GM23338 (cell line): ENCODE measurements at regions not wholly inside any gene's neighbourhood (a gene's known extent, or its start where the extent isn't known, plus 50 kb on each side); places are given as distances from the start of the nearest gene placed in this dataset.
A peak's percentile ranks its signal among the peaks of the same experiment; 100 is the strongest.

Experiments used
- ATAC-seq: fragments of 200-7000 bp; cut with Tn5 transposase; 3 replicates; pipeline ENCODE4 v1.9.1; 2020
- DNase-seq: peaks from one replicate; pipeline ENCODE4 v3.0.0-alpha.2; 2015; ENCODE audit warnings: low spot score
- H2AFZ ChIP-seq: fragments of 200-600 bp; sonication (generic); 2 replicates; pipeline ENCODE4 v1.8.0; 2016; ENCODE audit warnings: antibody characterized with exemption, mild to moderate bottlenecking, moderate library complexity
- H3F3A ChIP-seq: fragments of 200-600 bp; sonication (generic); replicated peaks from 2 replicates; pipeline ENCODE4 v1.8.0; 2017; ENCODE audit warnings: antibody characterized with exemption, mixed run types, low read depth
- H3K27ac ChIP-seq: fragments of 200-600 bp; sonication (generic); 2 replicates; pipeline ENCODE4 v1.6.1; 2016; ENCODE audit warnings: low read depth
- H3K27me3 ChIP-seq: fragments of 200-600 bp; sonication (generic); 2 replicates; pipeline ENCODE4 v1.8.0; 2016; ENCODE audit warnings: mild to moderate bottlenecking, mixed run types, moderate library complexity; ENCODE audit not compliant: insufficient read depth
- H3K36me3 ChIP-seq: fragments of 200-600 bp; sonication (generic); 2 replicates; pipeline ENCODE4 v1.8.0; 2016; ENCODE audit warnings: mild to moderate bottlenecking; ENCODE audit not compliant: insufficient read depth
- H3K4me1 ChIP-seq: fragments of 200-600 bp; sonication (generic); 2 replicates; pipeline ENCODE4 v1.8.0; 2016; ENCODE audit warnings: mild to moderate bottlenecking, moderate library complexity; ENCODE audit not compliant: insufficient read depth
- H3K4me2 ChIP-seq: fragments of 200-600 bp; sonication (generic); 2 replicates; pipeline ENCODE4 v1.7.1; 2017; ENCODE audit warnings: mixed run types
- H3K4me3 ChIP-seq: fragments of 200-600 bp; sonication (generic); 2 replicates; pipeline ENCODE4 v1.6.1; 2016; ENCODE audit warnings: mixed run types
- H3K79me2 ChIP-seq: fragments of 200-600 bp; sonication (generic); replicated peaks from 2 replicates; pipeline ENCODE4 v1.8.0; 2017; ENCODE audit warnings: mild to moderate bottlenecking; ENCODE audit not compliant: insufficient read depth
- H3K9me2 ChIP-seq: fragments of 200-600 bp; sonication (generic); 2 replicates; pipeline ENCODE4 v1.8.0; 2017; ENCODE audit not compliant: insufficient read depth
- H4K20me1 ChIP-seq: fragments of 200-600 bp; sonication (generic); replicated peaks from 2 replicates; pipeline ENCODE4 v1.8.0; 2017; ENCODE audit warnings: mild to moderate bottlenecking; ENCODE audit not compliant: insufficient read depth
- H3K27ac Mint-ChIP-seq: 2 replicates; pipeline ENCODE4 v1.8.0; 2020; ENCODE audit warnings: inconsistent platforms, mild to moderate bottlenecking, moderate library complexity, mixed read lengths
- H3K27me3 Mint-ChIP-seq: 3 replicates; pipeline ENCODE4 v1.8.0; 2022; ENCODE audit warnings: low read depth, mild to moderate bottlenecking, moderate library complexity, mixed read lengths, inconsistent platforms; ENCODE audit not compliant: insufficient read depth, poor library complexity
- H3K36me3 Mint-ChIP-seq: 3 replicates; pipeline ENCODE4 v1.8.0; 2021; ENCODE audit warnings: low read depth, mild to moderate bottlenecking, inconsistent platforms, moderate library complexity, mixed read lengths
- H3K4me1 Mint-ChIP-seq: 3 replicates; pipeline ENCODE4 v1.8.0; 2020; ENCODE audit warnings: mild to moderate bottlenecking, inconsistent platforms, mixed read lengths
- H3K4me3 Mint-ChIP-seq: 3 replicates; pipeline ENCODE4 v1.8.0; 2021; ENCODE audit warnings: moderate library complexity, mild to moderate bottlenecking, inconsistent platforms, mixed read lengths
- H3K9me3 Mint-ChIP-seq: 3 replicates; pipeline ENCODE4 v1.8.0; 2020; ENCODE audit warnings: moderate library complexity, mild to moderate bottlenecking, inconsistent platforms, mixed read lengths
- ETS1 ChIP-seq: IDR thresholded peaks from 2 replicates; pipeline ENCODE4 v1.6.1; 2016; ENCODE audit warnings: antibody characterized with exemption
- EZH2 ChIP-seq: fragments of 200-600 bp; sonication (generic); IDR thresholded peaks from one replicate; pipeline ENCODE4 v1.8.0; 2017; ENCODE audit warnings: antibody characterized with exemption, mild to moderate bottlenecking, low read depth; ENCODE audit not compliant: unreplicated experiment
- EZH2phosphoT487 ChIP-seq: fragments of 200-600 bp; sonication (generic); IDR thresholded peaks from one replicate; pipeline ENCODE4 v1.8.1; 2018; ENCODE audit warnings: antibody characterized with exemption; ENCODE audit not compliant: unreplicated experiment
- JUNB ChIP-seq: IDR thresholded peaks from one replicate; pipeline ENCODE4 v1.6.1; 2016; ENCODE audit warnings: antibody characterized with exemption; ENCODE audit not compliant: unreplicated experiment
- NANOG ChIP-seq: IDR thresholded peaks from 2 replicates; pipeline ENCODE4 v1.6.1; 2016; ENCODE audit warnings: antibody characterized with exemption, borderline replicate concordance
- STAT1 ChIP-seq: IDR thresholded peaks from one replicate; pipeline ENCODE4 v1.6.1; 2016; ENCODE audit warnings: antibody characterized with exemption; ENCODE audit not compliant: unreplicated experiment
- ZNF114 ChIP-seq: fragments of 250-450 bp; sonication (Bioruptor Pico); IDR thresholded peaks from 2 replicates; pipeline ENCODE4 v1.5.0; 2020; ENCODE audit warnings: mild to moderate bottlenecking, moderate library complexity
- ZNF462 ChIP-seq: fragments of 250-450 bp; sonication (Bioruptor Pico); IDR thresholded peaks from 2 replicates; pipeline ENCODE4 v1.5.0; 2020; ENCODE audit warnings: mild to moderate bottlenecking, moderate library complexity
- TF ChIP-seq, protein P1 (sequence below): IDR thresholded peaks from one replicate; pipeline ENCODE4 v1.6.1; 2018; ENCODE audit warnings: antibody characterized with exemption; ENCODE audit not compliant: unreplicated experiment

- Histone ChIP-seq H3K79me2 (peaks cover 11% of the 10 kb centered on the region), H3K4me3 (no peak overlapping the region), H3K4me2 (no peak overlapping the region), H3K36me3 (no peaks in the 10 kb centered on the region), H3F3A (no peaks in the 10 kb centered on the region), H3K4me1 (peaks cover 10% of the 10 kb centered on the region), H2AFZ (no peak overlapping the region), H4K20me1 (no peaks in the 10 kb centered on the region; the same call in 1 of the 2 replicates), H3K27me3 (no peaks in the 10 kb centered on the region), H3K27ac (no peak overlapping the region), H3K9me2 (no peaks in the 10 kb centered on the region)
- Mint-ChIP-seq H3K27ac (no peak overlapping the region), H3K4me3 (no peak overlapping the region), H3K4me1 (peaks cover 22% of the 10 kb centered on the region), H3K27me3 (peaks cover 6% of the 10 kb centered on the region), H3K36me3 (peaks cover 12% of the 10 kb centered on the region; the same call in 2 of the 3 replicates), H3K9me3 (no peaks in the 10 kb centered on the region; the same call in 2 of the 3 replicates)
- DNase-seq (no peak), ATAC-seq (no peak)
- TF ChIP-seq JUNB (no peak), ZNF462 (CRISPR knock-in tag) (no peak), ETS1 (no peak)
Measured at GRCh38 chr6:21955053-21955595, 341.7 kb downstream of the PRL start.

DNA sequence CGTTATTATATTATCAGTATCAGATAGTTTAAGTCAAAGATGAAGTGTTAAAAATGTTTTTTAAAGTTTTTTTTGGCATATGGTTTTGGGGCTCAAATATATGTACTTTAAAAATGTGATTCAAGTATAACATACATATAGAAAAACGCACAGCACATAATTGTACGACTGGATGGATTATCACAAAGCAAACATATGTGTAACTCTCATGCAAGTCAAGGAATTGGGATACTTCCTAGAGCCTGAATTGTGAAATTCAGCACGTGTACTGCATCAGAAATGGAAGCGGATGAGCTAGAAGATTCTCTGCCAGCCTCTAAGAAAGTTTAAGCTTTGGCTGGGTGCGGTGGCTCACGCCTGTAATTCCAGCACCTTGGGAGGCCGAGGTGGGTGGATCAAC is 340.9 kb downstream of the PRL start:
- Mint-ChIP-seq H3K36me3 (peaks cover 13% of the 10 kb centered on the region; the same call in 2 of the 3 replicates), H3K27ac (0 out of 2 replicates have a peak overlapping the region, but pooled peaks have one; percentile 50), H3K27me3 (peaks cover 4% of the 10 kb centered on the region), H3K9me3 (no peaks in the 10 kb centered on the region; the same call in 2 of the 3 replicates), H3K4me3 (no peak overlapping the region), H3K4me1 (peaks cover 17% of the 10 kb centered on the region)
- Histone ChIP-seq H3K79me2 (peaks cover 11% of the 10 kb centered on the region), H4K20me1 (no peaks in the 10 kb centered on the region; the same call in 1 of the 2 replicates), H3K27ac (no peak overlapping the region), H3K36me3 (no peaks in the 10 kb centered on the region), H3F3A (no peaks in the 10 kb centered on the region), H3K9me2 (no peaks in the 10 kb centered on the region), H2AFZ (no peak overlapping the region), H3K27me3 (no peaks in the 10 kb centered on the region), H3K4me1 (peaks cover 8% of the 10 kb centered on the region), H3K4me2 (no peak overlapping the region), H3K4me3 (no peak overlapping the region)
- ATAC-seq (no peak), DNase-seq (no peak)
- TF ChIP-seq NANOG (no peak), ZNF114 (CRISPR knock-in tag) (no peak), EZH2 (no peak), STAT1 (no peak), ETS1 (no peak), EZH2phosphoT487 (no peak), JUNB (no peak)
- TF ChIP-seq, protein P1, sequence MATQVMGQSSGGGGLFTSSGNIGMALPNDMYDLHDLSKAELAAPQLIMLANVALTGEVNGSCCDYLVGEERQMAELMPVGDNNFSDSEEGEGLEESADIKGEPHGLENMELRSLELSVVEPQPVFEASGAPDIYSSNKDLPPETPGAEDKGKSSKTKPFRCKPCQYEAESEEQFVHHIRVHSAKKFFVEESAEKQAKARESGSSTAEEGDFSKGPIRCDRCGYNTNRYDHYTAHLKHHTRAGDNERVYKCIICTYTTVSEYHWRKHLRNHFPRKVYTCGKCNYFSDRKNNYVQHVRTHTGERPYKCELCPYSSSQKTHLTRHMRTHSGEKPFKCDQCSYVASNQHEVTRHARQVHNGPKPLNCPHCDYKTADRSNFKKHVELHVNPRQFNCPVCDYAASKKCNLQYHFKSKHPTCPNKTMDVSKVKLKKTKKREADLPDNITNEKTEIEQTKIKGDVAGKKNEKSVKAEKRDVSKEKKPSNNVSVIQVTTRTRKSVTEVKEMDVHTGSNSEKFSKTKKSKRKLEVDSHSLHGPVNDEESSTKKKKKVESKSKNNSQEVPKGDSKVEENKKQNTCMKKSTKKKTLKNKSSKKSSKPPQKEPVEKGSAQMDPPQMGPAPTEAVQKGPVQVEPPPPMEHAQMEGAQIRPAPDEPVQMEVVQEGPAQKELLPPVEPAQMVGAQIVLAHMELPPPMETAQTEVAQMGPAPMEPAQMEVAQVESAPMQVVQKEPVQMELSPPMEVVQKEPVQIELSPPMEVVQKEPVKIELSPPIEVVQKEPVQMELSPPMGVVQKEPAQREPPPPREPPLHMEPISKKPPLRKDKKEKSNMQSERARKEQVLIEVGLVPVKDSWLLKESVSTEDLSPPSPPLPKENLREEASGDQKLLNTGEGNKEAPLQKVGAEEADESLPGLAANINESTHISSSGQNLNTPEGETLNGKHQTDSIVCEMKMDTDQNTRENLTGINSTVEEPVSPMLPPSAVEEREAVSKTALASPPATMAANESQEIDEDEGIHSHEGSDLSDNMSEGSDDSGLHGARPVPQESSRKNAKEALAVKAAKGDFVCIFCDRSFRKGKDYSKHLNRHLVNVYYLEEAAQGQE, result no peak
